ENCODE measurements at regions not wholly inside any gene's neighbourhood (a gene's known extent, or its start where the extent isn't known, plus 50 kb on each side); places are given as distances from the start of the nearest gene placed in this dataset.

GRCh38 chr13:23512762-23513395 is 57.3 kb upstream of the TNFRSF19 start:
- TF ChIP-seq CTCF (IDR thresholded peaks at IDR 0.05) (no peak), POLR2A (IDR thresholded peaks at IDR 0.05) (no peak), EP300 (IDR thresholded peaks at IDR 0.05) (no peak)
